NB4 (cell line): ENCODE measurements at regions not wholly inside any gene's neighbourhood (a gene's known extent, or its start where the extent isn't known, plus 50 kb on each side); places are given as distances from the start of the nearest gene placed in this dataset.

Source experiments
- MAX ChIP-seq: IDR thresholded peaks from 2 replicates; pipeline ENCODE4 v1.6.1; 2011; ENCODE audit warnings: low read depth, low read length
- POLR2A ChIP-seq: IDR thresholded peaks from 2 replicates; pipeline ENCODE4 v1.6.1; 2011; ENCODE audit warnings: mild to moderate bottlenecking; ENCODE audit not compliant: insufficient read length; ENCODE audit errors: extremely low read depth
- TF ChIP-seq, protein P1 (sequence below): IDR thresholded peaks from one replicate; pipeline ENCODE4 v1.5.1; 2012; ENCODE audit warnings: low read depth, low read length

DNA sequence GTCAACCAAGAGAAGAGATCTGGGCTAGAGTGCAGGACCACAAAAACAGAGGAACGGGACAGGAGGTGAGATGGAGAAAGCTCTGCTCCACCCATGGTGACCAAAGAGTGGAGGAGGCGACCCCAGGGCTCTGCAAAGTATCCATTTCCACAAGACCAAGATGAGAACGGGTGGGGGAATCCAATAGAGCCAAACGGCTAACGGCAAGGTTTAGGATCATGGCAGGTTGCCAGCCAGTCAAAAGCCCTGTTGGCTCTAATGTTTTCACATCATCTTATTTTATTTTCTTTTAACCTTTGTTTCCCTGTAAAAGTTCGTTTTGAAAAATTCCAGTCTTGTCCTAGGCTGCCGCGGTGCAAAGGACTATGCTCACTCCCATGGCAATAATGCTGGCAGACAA is 52.1 kb upstream of the CHST1 start:
- TF ChIP-seq, protein P1, sequence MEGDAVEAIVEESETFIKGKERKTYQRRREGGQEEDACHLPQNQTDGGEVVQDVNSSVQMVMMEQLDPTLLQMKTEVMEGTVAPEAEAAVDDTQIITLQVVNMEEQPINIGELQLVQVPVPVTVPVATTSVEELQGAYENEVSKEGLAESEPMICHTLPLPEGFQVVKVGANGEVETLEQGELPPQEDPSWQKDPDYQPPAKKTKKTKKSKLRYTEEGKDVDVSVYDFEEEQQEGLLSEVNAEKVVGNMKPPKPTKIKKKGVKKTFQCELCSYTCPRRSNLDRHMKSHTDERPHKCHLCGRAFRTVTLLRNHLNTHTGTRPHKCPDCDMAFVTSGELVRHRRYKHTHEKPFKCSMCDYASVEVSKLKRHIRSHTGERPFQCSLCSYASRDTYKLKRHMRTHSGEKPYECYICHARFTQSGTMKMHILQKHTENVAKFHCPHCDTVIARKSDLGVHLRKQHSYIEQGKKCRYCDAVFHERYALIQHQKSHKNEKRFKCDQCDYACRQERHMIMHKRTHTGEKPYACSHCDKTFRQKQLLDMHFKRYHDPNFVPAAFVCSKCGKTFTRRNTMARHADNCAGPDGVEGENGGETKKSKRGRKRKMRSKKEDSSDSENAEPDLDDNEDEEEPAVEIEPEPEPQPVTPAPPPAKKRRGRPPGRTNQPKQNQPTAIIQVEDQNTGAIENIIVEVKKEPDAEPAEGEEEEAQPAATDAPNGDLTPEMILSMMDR = no peak
- TF ChIP-seq POLR2A (no peak), MAX (no peak)
